Panc1 (cell line): ENCODE measurements at regions not wholly inside any gene's neighbourhood (a gene's known extent, or its start where the extent isn't known, plus 50 kb on each side); places are given as distances from the start of the nearest gene placed in this dataset.
"Not testable (repeated sequence)": the region's sequence is repeated elsewhere in the genome, so short reads cannot be mapped to it uniquely, and the experiment has no call there.

ENCODE experiments used
- ATAC-seq: fragments of 200-7000 bp; cut with Tn5 transposase; 2 replicates; pipeline ENCODE4 v1.9.1; 2020; ENCODE audit warnings: mild to moderate bottlenecking, moderate library complexity
- BruUV-seq: library from RNA; stranded (reverse); fragments of 400-500 nt; replicated peaks from 2 replicates; lab custom pipeline; 2021; lab: Mats Ljungman, UMichigan
- CTCF ChIA-PET: fragments of 300-600 bp; sonication (Branson Sonifier 250); formaldehyde crosslinking; loops from one replicate; lab custom pipeline; 2022; ENCODE audit warnings: antibody characterized with exemption; lab: Charles Lee
- POLR2A ChIA-PET: fragments of 300-600 bp; sonication (Branson Sonifier 250); formaldehyde crosslinking; loops from one replicate; lab custom pipeline; 2022; ENCODE audit warnings: antibody characterized with exemption; lab: Charles Lee
- DNase-seq: peaks from one replicate; pipeline ENCODE4 v3.0.0-alpha.2; 2010; ENCODE audit warnings: low read depth, low spot score
- H3K27ac ChIP-seq: 2 replicates; pipeline ENCODE4 v1.5.1; 2011; ENCODE audit warnings: mild to moderate bottlenecking, low read length, inconsistent platforms
- H3K27me3 ChIP-seq: fragments of 200-500 bp; sonication (Bioruptor generic); 2 replicates; pipeline ENCODE4 v1.6.0; 2014; ENCODE audit warnings: low read length, inconsistent platforms; ENCODE audit not compliant: control insufficient read depth, insufficient read depth
- H3K36me3 ChIP-seq: fragments of 200-500 bp; sonication (Bioruptor generic); 2 replicates; pipeline ENCODE4 v1.5.1; 2014; ENCODE audit warnings: inconsistent platforms, mild to moderate bottlenecking, low read length, moderate library complexity; ENCODE audit not compliant: control insufficient read depth, insufficient read depth
- H3K4me1 ChIP-seq: 2 replicates; pipeline ENCODE4 v1.5.1; 2011; ENCODE audit warnings: inconsistent platforms, mild to moderate bottlenecking, low read length, moderate library complexity; ENCODE audit not compliant: control insufficient read depth, insufficient read depth
- H3K4me3 ChIP-seq, 2 experiments: 2 replicates each; pipeline ENCODE4 v1.5.1; 2011 to 2012; ENCODE audit warnings: low read depth in 2 of 2, low read length in 2 of 2, mild to moderate bottlenecking in 2 of 2, inconsistent platforms in 1 of 2, moderate library complexity in 1 of 2
- H3K9me3 ChIP-seq: fragments of 200-500 bp; sonication (Bioruptor generic); 2 replicates; pipeline ENCODE4 v1.5.1; 2014; ENCODE audit warnings: low read depth, mild to moderate bottlenecking, inconsistent platforms, low read length, moderate library complexity; ENCODE audit not compliant: control insufficient read depth, insufficient read depth
- CTCF ChIP-seq: fragments of 450-650 bp; IDR thresholded peaks from 2 replicates; pipeline ENCODE4 v1.5.1; 2017; ENCODE audit warnings: mild to moderate bottlenecking
- POLR2AphosphoS5 ChIP-seq: IDR thresholded peaks from 2 replicates; pipeline ENCODE4 v1.6.1; 2012; ENCODE audit warnings: mild to moderate bottlenecking, low read depth, low read length, moderate library complexity
- REST ChIP-seq, 2 experiments: IDR thresholded peaks; 2 replicates each; pipeline ENCODE4 v1.6.1; 2011 to 2012; ENCODE audit warnings: low read depth in 2 of 2, control low read depth in 1 of 2, low read length in 1 of 2, mild to moderate bottlenecking in 1 of 2, moderate library complexity in 1 of 2; ENCODE audit not compliant: insufficient read depth in 1 of 2
- SIN3A ChIP-seq: IDR thresholded peaks from 2 replicates; pipeline ENCODE4 v1.6.1; 2012; ENCODE audit warnings: low read depth, mild to moderate bottlenecking, low read length, moderate library complexity, borderline replicate concordance; ENCODE audit not compliant: insufficient read depth
- TCF7L2 ChIP-seq: IDR thresholded peaks from 2 replicates; pipeline ENCODE4 v1.6.1; 2011; ENCODE audit warnings: mild to moderate bottlenecking, low read depth, low read length, inconsistent platforms
- in situ Hi-C: cut with HindIII; loops from 2 replicates; pipeline ENCODE4 v1.10.0; 2016; ENCODE audit warnings: low sequenced_read_pairs, low pct_unique_long_range_greater_than_20kb
- intact Hi-C: fragments of 100-400 bp; cut with micrococcal nuclease; formaldehyde crosslinking; loops from one replicate; pipeline ENCODE4 v1.10.0; 2022; ENCODE audit not compliant: unreplicated experiment

- Histone ChIP-seq H3K4me3 (no peak overlapping the region), H3K9me3 (no peaks in the 10 kb centered on the region), H3K27ac (no peak overlapping the region), H3K27me3 (peaks cover 7% of the 10 kb centered on the region; the same call in 1 of the 2 replicates), H3K4me1 (no peaks in the 10 kb centered on the region), H3K36me3 (no peaks in the 10 kb centered on the region)
- BruUV-seq = no TSS peak
- POLR2A ChIA-PET = no interaction called here
- no peak for DNase-seq
- no peak for ATAC-seq
- in situ Hi-C loops = no loop called here
- CTCF ChIA-PET = no interaction called here
- TF ChIP-seq CTCF (no peak), SIN3A (no peak), TCF7L2 (no peak), REST (IDR thresholded peaks at IDR 0.05; ENCODE audit: insufficient read depth in 1 of 2, low read depth in 2 of 2, low read length in 1 of 2) (no peak), POLR2AphosphoS5 (no peak)
- intact Hi-C loops = no loop called here
Measured at GRCh38 chr5:135145985-135146384, 112.0 kb upstream of the PITX1 start.

GRCh38 chr5:135143682-135144081, 109.7 kb upstream of the PITX1 start:
- H3K27ac ChIP-seq, DNase-seq, H3K4me1 ChIP-seq, ATAC-seq, H3K27me3 ChIP-seq, H3K9me3 ChIP-seq, H3K4me3 ChIP-seq, POLR2A ChIA-PET, intact Hi-C loops, CTCF ChIA-PET, BruUV-seq, H3K36me3 ChIP-seq, in situ Hi-C loops: not testable (repeated sequence)

GRCh38 chr5:135141303-135142268, 107.6 kb upstream of the PITX1 start:
- ATAC-seq = no peak; the same call in 1 of the 2 replicates
- H3K4me3 ChIP-seq = no peak overlapping the region
- intact Hi-C loops (no loop called here), in situ Hi-C loops (no loop called here)
- DNase-seq = no peak
- no peak for TF ChIP-seq TCF7L2
- TF ChIP-seq SIN3A = no peak
- no peak for TF ChIP-seq REST (IDR thresholded peaks at IDR 0.05; ENCODE audit: insufficient read depth in 1 of 2, low read depth in 2 of 2, low read length in 1 of 2)
- TF ChIP-seq CTCF = no peak
- no peak for TF ChIP-seq POLR2AphosphoS5
- H3K27me3 ChIP-seq = peaks cover 7% of the 10 kb centered on the region; the same call in 1 of the 2 replicates
- no peaks in the 10 kb centered on the region for H3K4me1 ChIP-seq
- no peaks in the 10 kb centered on the region for H3K36me3 ChIP-seq
- POLR2A ChIA-PET = no interaction called here
- BruUV-seq = no TSS peak
- no peak overlapping the region for H3K27ac ChIP-seq
- CTCF ChIA-PET = no interaction called here
- H3K9me3 ChIP-seq = no peaks in the 10 kb centered on the region
